SU-DHL-6 (cell line): ENCODE measurements at regions not wholly inside any gene's neighbourhood (a gene's known extent, or its start where the extent isn't known, plus 50 kb on each side); places are given as distances from the start of the nearest gene placed in this dataset.

Experiments
- CTCF ChIP-seq: fragments of 200-600 bp; sonication (generic); IDR thresholded peaks from one replicate; pipeline ENCODE4 v1.5.1; 2017; ENCODE audit warnings: antibody characterized with exemption, mild to moderate bottlenecking, low read length, moderate library complexity; ENCODE audit not compliant: insufficient read depth, poor library complexity, severe bottlenecking
- EZH2phosphoT487 ChIP-seq: fragments of 200-600 bp; sonication (generic), shearing (Covaris generic); conservative IDR thresholded peaks from 2 replicates; pipeline ENCODE4 v1.6.1; 2018; ENCODE audit warnings: mild to moderate bottlenecking, antibody characterized with exemption, low read length, moderate library complexity, mixed read lengths

- TF ChIP-seq EZH2phosphoT487 (no peak), CTCF (no peak)
Measured at GRCh38 chr2:8016688-8017087, 665.2 kb upstream of the ID2 start.
